Skin of body (tissue), 1 donor: ENCODE measurements at regions not wholly inside any gene's neighbourhood (a gene's known extent, or its start where the extent isn't known, plus 50 kb on each side); places are given as distances from the start of the nearest gene placed in this dataset.

Experiments
- DNase-seq: peaks from one replicate; lab custom pipeline; 2025; lab: John Stamatoyannopoulos, UW

GRCh38 chr16:79336437-79337229, 263.9 kb downstream of the MAF start:
- DNase-seq: no peak

GRCh38 chr16:79334127-79334526, 266.4 kb downstream of the MAF start:
- DNase-seq: no peak

- DNase-seq: no peak
Measured at GRCh38 chr16:79331066-79331465, 269.5 kb downstream of the MAF start.

- no peak for DNase-seq
Measured at GRCh38 chr16:79329967-79330366, 270.6 kb downstream of the MAF start.

- DNase-seq: no peak
Measured at GRCh38 chr16:79329166-79329521, 271.4 kb downstream of the MAF start.

- no peak for DNase-seq
Measured at GRCh38 chr16:79328402-79329165, 272.0 kb downstream of the MAF start.

GRCh38 chr16:79327836-79328235, 272.7 kb downstream of the MAF start:
- no peak for DNase-seq

GRCh38 chr16:79326549-79326948, 274.0 kb downstream of the MAF start:
- DNase-seq: no peak

- DNase-seq: no peak
Measured at GRCh38 chr16:79325226-79325945, 275.2 kb downstream of the MAF start.

GRCh38 chr16:79320956-79321355, 279.6 kb downstream of the MAF start:
- no peak for DNase-seq

- DNase-seq: no peak
Measured at GRCh38 chr16:79318143-79318899, 282.2 kb downstream of the MAF start.

GRCh38 chr16:79317521-79317920, 283.0 kb downstream of the MAF start:
- no peak for DNase-seq

- no peak for DNase-seq
Measured at GRCh38 chr16:79317026-79317425, 283.5 kb downstream of the MAF start.

GRCh38 chr16:79316004-79316458, 284.5 kb downstream of the MAF start:
- DNase-seq: no peak

- DNase-seq: no peak
Measured at GRCh38 chr16:79312502-79312901, 288.0 kb downstream of the MAF start.

GRCh38 chr16:79310710-79311109, 289.8 kb downstream of the MAF start:
- DNase-seq: no peak

- no peak for DNase-seq
Measured at GRCh38 chr16:79309606-79310005, 290.9 kb downstream of the MAF start.

GRCh38 chr16:79307214-79307613, 293.3 kb downstream of the MAF start:
- DNase-seq: no peak

- DNase-seq: no peak
Measured at GRCh38 chr16:79305074-79305473, 295.5 kb downstream of the MAF start.

- DNase-seq: peak; percentile 84
Measured at GRCh38 chr16:79303959-79304387, 296.6 kb downstream of the MAF start.

- DNase-seq: no peak
Measured at GRCh38 chr16:79303206-79303605, 297.3 kb downstream of the MAF start.
